C1 segment of cervical spinal cord (tissue), 14 donors: ENCODE measurements at regions not wholly inside any gene's neighbourhood (a gene's known extent, or its start where the extent isn't known, plus 50 kb on each side); places are given as distances from the start of the nearest gene placed in this dataset.
A peak's percentile ranks its signal among the peaks of the same experiment; 100 is the strongest.
"Not testable (repeated sequence)": the region's sequence is repeated elsewhere in the genome, so short reads cannot be mapped to it uniquely, and the experiment has no call there.

Experiments used
- DNase-seq, 14 donors: peaks; one replicate each; lab custom pipeline; 2025; lab: John Stamatoyannopoulos, UW

- DNase-seq, result no peak
Measured at GRCh38 chr3:24684506-24685023, 189.9 kb upstream of the THRB start.

GRCh38 chr3:24686808-24687207, 192.2 kb upstream of the THRB start:
- no peak for DNase-seq

DNA sequence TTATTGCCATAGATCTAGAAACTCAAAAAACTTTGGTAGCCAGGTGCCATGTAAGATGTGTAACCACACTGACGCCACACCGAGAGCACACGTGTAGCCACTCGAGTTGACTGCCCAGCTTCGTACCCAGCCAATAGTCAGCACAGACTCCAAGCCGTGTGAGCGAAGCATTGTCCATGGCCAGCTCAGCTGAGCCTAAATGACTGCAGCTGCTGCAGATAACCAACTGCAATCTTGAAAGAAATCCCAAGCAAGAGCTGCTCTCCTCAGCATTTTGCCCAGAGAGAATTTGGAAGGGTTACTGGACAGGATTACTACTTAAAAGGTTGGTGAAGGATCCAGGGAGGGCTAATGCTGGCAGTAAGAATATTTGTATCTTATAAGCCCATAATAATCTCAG, 193.0 kb upstream of the THRB start:
- DNase-seq, result no peak

GRCh38 chr3:24688446-24689148, 193.9 kb upstream of the THRB start:
- DNase-seq, result no peak

DNA sequence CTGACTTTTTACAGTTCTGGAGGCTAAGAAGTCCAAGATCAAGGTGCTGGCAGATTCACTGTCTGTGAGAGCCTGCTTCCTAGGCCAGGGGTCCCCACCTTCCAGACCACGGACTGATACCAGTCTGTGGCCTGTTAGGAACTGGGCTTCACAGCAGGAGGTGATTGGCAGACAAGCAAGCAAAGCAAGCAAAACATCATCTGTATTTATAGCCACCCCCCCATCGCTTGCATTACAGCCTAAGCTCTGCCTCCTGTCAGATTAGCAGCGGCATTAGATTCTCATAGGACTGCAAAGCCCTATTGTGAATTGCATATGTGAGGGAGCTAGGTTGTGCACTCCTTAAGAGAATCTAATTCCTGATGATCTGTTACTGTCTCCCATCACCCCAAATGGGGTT, 194.7 kb upstream of the THRB start:
- no peak for DNase-seq

- no peak for DNase-seq
Measured at GRCh38 chr3:24690777-24691176, 196.1 kb upstream of the THRB start.

GRCh38 chr3:24699078-24699477, 204.4 kb upstream of the THRB start:
- DNase-seq, result not testable (repeated sequence)

GRCh38 chr3:24704496-24704895, 209.8 kb upstream of the THRB start:
- DNase-seq, result no peak

- no peak for DNase-seq
Measured at GRCh38 chr3:24707936-24708335, 213.3 kb upstream of the THRB start.

GRCh38 chr3:24709956-24710355, 215.3 kb upstream of the THRB start:
- DNase-seq, result no peak

GRCh38 chr3:24713516-24713915, 218.9 kb upstream of the THRB start:
- no peak for DNase-seq

DNA sequence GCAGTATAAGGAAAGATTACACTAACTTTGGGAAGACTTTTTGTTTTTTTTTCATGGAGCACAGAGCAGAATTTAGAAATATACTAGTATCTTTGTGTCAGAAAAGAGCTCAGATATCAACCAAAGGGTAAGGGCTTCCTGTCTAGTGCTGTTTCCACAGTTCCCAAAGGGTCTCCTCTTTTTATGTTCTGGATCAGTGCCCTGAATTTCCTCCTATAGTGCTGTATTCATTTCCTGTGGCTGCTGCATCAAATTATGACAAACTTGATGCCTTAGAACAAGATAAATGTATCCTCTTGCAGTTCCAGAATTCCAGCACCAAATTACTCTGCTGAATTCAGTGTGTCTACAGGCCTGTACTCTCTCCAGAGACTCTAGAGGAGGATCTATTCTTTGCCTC, 219.8 kb upstream of the THRB start:
- no peak for DNase-seq

DNA sequence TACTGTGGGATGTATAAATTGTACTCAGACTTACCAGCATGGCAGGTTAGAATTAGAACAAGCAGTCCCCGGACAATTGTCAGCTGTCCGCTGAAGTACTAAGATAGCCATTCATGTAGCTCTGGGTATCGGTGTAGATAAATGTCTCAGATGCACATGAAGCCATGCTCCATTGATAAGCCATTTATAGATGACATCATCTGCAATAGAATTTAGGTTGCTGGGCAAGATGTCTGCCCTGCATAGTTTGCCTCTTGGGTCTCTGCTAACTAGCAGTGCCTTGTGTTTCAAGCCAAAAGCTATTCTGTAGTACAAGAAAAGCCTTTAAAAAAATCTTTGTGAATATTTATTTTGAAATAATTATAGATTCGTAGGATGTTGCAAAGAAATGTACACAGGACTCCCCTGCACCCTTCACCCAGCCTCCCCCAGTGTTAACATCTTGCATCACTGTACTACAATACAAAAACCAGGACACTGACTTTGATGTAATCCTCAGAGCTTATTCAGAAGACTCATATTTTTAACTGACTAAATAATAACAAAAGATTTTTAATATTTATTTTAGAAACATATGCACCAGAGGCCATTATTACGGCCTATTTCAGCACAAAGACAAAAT, 220.6 kb upstream of the THRB start:
- DNase-seq, result no peak

DNA sequence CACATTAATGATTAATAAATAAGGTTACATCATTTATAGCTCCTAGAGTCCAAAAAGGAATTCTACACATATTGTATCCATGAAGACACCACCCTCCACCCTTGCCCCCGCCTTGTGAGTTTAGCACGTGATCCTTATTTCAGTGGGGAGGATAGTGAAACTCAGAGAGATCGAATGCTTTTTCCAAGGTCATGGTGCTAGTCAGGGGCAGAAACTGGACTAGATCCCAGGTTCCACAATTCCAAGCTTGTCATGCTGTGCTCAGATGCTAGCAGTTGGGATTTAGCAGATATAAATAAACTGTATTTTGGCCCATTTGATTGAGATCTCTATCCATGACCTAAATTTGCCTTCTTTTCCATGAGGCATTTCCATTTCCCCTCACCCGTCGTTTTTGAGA, 227.4 kb upstream of the THRB start:
- peak in 1 of 14 donors; percentile 68 for DNase-seq

GRCh38 chr3:24725514-24726255, 231.0 kb upstream of the THRB start:
- no peak for DNase-seq

DNA sequence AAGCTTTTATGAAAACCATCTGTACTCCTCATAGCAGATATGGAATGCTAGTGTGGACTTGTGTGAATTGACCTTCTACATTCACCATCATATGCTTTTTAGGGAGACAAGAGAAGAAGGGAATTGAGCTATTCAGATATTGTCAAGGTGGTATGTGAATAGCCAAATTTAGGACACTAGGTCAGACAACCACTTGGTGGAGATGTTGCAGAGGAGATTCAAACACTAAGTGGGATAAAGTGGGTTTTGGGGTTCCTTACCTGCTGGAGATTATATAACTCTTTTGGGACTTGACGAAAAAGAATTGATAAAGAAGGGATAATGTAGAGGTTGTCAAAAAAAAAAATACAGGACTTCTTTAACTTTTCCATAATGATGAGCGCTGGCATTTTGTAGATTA, 231.8 kb upstream of the THRB start:
- no peak for DNase-seq

- DNase-seq, result no peak
Measured at GRCh38 chr3:24730173-24730572, 235.5 kb upstream of the THRB start.

GRCh38 chr3:24734019-24734418, 239.4 kb upstream of the THRB start:
- no peak for DNase-seq

- no peak for DNase-seq
Measured at GRCh38 chr3:24736701-24737100, 242.1 kb upstream of the THRB start.

DNA sequence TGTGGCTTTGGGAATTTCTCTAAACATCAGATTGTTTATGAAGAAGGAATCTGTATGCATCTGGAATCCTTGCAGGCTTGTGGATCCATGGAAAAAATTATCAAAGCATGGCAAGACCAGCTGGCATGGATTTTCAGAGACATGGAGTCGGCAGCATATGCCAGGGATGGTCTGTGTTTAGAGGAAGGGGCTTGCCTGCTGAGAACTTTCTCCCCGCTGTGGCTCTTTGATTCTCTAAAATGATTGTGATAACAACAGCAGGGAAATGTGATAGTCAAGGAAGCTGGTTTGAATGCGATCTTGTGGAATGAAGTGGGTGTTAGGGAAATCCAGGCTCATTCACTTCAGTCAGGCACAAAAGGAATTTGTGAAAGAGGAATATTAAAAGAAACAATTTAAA, 245.7 kb upstream of the THRB start:
- no peak for DNase-seq

- DNase-seq, result no peak
Measured at GRCh38 chr3:24741506-24741905, 246.9 kb upstream of the THRB start.

DNA sequence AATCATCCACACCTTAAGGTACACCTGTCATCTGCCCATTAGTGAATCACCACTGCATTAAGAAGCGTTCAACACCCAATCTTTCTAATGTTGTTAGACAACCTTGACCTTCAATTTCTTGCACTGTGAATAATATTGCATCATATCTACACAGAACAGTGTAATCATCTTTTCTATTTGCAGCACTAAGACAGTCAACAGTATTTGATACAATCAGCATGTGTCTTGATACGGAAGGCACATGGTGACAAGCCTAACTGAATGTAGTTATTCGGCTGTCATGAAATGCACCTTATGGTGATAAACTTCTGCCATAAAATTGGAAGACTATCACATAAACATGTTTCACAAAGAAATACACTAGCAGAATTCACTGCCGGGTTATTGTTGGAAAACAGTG, 253.9 kb upstream of the THRB start:
- DNase-seq, result no peak

- no peak for DNase-seq
Measured at GRCh38 chr3:24751020-24751419, 256.4 kb upstream of the THRB start.
